HL-60/S4 treated with phorbol 12-myristate 13-acetate at 8.2 ng/mL for 4 days and 3 days (cell line): ENCODE measurements at regions not wholly inside any gene's neighbourhood (a gene's known extent, or its start where the extent isn't known, plus 50 kb on each side); places are given as distances from the start of the nearest gene placed in this dataset.
"Not testable (repeated sequence)": the region's sequence is repeated elsewhere in the genome, so short reads cannot be mapped to it uniquely, and the experiment has no call there.

Experiments used
- in situ Hi-C: fragments of 300-500 bp; cut with MboI; formaldehyde crosslinking; loops from 2 replicates; pipeline ENCODE4 v1.15.0; 2022; ENCODE audit warnings: low sequenced_read_pairs

DNA sequence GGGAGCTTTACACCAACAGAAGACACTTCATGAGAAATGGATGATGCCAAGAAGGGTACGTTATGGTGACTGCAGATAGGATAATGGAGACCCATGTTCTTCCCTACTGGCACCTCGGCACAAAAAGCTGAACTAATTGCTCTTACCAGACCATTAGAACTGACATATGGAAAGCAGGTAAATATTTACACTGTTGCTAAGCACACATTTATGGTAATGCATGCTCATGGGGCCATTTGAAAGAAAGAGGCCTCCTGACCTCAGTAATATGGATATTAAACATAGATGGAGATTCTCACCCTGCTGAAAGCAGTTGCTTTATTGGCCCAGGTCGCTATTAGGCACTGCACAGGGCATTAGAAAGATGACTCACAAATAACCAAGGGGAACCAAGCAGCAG is 1759.6 kb downstream of the C4orf33 start:
- in situ Hi-C loops, result no loop called here

DNA sequence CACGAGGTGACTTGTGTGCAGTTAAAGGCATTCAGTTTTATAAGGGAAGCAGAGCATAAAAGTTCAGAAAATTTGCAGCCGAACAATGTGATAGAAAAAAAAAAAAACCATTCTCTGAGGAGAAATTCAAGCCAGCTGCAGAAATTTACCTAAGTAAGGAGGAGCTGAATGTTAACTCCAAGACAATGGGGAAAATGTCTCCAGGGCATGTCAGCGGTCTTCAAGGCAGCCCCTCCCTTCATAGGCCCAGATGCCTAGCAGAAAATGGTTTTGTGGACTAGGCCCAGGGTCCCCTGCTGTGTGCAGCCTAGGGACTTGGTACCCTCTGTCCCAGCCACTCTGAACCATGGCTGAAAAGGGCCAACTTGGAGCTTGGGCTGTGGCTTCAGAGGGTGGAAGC is 1764.0 kb downstream of the C4orf33 start:
- in situ Hi-C loops, result no loop called here

DNA sequence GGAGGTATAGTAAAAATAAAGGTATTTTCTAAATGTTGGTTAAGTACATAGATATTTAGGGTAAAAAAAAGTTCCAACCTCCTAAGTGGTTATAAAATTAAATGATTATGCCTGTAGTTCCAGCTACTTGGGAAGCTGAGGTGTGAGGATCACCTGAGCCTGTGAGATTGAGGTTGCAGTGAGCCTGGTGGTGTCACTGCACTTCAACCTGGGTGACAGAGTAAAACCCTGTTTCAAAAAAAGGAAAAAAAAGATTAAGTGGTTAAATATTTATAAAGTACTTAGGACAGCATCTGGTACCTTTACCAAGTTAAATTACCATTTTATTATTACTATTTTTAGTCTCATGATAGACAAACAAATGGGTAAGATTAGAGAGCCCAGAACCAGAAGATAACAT is 1801.0 kb downstream of the C4orf33 start:
- in situ Hi-C loops, result no loop called here

DNA sequence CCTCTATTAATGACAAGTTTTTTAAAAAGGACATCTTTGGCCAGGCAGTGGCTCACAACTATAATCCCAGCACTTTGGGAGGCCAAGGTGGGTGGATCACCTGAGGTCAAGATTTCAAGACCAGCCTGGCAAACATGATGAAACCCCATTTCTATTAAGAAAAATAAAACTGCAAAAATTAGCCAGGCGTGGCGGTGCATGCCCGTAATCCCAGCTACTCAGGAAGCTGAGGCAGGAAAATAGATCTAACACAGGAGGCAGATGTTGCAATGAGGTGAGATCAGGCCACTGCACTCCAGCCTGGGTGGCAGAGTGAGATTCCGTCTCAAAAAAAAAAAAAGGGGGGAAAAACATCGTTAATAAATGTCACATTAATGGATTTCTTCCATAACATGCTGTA is 1805.4 kb downstream of the C4orf33 start:
- in situ Hi-C loops, result no loop called here

DNA sequence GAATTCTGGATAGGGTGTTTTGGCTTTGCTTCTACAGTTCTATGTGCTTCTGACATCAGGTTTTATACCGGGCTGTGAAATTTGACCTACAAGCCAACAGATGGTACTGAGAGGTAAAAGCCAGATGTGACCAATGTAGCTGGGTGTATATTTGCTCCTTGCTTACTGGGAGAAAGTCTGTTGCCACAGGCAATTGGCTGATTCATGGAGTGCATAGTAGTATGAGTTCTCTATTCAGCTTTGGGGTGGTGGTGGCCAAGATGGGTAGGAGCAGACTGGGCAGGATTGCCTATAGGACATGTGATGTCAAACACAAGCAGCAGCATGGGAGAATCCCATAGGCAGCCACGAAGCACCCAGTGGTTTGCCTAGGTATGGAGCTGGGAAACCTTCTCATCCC is 1827.0 kb downstream of the C4orf33 start:
- in situ Hi-C loops, result no loop called here

DNA sequence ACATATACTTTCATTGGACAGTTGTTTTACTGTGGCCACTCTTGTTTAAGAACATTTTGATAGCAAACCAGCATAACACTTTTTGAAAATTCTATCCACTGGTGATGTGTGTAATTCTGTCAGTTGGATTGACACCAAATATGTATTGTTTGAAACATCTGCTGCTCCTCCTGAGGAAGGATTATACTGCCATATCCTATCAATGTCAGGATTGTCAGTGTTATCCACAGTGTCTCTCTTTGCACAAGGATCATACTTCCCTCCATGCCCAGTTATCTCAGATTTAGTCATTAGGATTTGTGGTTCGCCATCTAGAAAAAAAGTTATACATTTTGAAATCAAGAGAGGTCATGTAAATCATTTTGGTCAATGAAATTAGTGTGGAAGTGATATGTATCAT is 1859.6 kb downstream of the C4orf33 start:
- in situ Hi-C loops, result no loop called here

DNA sequence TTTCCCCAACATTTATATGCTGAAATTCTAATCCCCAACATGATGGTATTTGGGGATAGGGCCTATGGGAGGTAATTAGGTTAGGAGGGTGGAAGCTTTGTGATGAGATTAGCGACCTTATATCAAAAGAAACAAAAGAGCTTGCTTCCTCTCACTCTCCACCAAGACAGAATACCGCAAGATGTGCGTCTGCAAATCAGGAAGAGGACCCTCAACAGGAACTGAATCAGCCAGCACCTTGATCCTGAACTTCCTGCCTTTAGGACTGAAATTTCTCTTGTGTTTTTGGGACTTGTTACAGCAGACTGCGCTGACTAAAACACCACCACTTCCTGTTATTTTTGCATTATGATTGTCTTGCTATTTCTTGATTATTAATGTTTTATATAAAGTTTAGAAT is 1889.4 kb downstream of the C4orf33 start:
- in situ Hi-C loops, result no loop called here

DNA sequence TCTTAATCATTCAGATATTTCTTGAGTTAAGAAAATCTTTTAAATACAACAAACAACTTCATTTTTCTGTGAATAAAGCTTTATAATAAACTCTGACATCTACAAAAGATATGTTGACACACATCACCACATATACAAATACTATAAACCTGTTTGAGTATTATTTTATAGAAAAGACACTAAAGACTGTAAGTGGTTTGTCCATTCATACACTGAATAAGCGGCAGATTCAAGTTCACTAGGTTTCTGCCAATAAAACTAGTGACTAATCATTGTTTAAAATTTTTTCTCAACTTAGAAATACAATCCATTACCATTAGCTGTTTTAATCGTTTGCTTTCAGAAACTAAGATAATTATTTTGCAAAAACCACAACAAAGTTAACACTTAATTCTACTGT is 1900.0 kb downstream of the C4orf33 start:
- in situ Hi-C loops, result no loop called here

DNA sequence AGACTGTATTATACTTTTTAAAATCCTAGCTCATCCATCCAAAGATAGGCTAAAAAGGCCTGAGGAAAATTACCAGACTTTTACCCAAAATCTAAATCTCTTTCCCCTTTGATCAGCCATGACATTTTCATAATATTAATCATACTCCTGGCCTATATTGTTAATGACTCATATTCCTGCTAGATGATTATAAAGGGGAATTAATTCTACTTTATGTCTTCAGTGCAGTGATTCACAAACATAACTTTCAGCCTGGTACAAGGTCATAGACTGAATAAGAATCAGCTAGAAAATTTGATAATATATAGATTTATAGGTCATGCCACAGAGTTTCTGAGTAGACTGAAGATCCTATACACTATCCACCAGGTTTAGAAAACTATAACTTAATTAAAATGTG is 1905.4 kb downstream of the C4orf33 start:
- in situ Hi-C loops, result no loop called here

DNA sequence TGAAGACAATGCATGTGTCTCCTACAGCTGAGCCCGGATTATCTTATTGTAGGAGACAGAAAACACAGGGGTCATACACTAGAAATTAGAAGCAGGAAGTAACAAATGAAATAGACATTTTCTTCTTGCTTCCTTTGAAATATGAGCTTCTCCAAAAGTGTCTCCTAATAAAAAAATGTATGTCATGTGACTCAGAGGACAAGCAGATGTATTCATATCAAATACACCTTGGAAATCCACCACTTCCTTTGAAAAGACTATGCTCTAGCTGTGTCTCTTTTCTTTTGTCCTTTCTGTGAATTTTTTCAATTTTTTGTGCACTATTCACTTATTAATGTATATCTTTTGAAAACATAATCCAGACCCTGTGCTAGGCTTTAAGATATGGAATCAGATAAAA is 1906.2 kb downstream of the C4orf33 start:
- in situ Hi-C loops, result no loop called here

DNA sequence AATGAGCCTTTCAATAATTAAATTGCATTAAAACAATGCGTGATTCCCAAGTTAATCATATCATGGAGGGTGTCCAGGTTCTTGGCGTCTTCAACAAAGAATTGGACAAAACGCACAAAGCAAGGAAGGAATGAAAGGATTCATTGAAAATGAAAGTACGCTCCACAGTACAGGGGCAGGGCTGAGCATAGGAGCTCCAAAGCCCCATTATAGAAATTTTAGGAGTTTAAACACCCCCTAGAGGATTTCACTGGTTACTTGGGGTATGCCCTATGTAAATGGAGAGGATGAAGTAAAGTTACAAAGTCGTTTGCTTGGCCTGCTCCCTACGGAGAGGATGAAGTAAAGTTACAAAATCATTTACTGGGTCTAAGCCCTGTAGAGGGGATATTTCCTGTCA is 1910.4 kb downstream of the C4orf33 start:
- in situ Hi-C loops, result no loop called here

DNA sequence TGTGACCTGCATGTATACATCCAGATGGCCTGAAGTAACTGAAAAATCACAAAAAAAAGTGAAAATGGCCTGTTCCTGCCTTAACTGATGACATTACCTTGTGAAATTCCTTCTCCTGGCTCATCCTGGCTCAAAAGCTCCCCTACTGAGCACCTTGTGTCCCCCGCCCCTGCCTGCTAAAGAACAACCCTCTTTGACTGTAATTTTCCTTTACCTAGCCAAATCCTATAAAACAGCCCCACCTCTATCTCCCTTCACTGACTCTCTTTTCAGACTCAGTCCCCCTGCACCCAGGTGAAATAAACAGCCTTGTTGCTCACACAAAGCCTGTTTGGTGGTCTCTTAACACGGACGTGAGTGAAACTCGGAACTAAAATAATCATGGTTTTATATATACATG is 1916.0 kb downstream of the C4orf33 start:
- in situ Hi-C loops, result not testable (repeated sequence)

DNA sequence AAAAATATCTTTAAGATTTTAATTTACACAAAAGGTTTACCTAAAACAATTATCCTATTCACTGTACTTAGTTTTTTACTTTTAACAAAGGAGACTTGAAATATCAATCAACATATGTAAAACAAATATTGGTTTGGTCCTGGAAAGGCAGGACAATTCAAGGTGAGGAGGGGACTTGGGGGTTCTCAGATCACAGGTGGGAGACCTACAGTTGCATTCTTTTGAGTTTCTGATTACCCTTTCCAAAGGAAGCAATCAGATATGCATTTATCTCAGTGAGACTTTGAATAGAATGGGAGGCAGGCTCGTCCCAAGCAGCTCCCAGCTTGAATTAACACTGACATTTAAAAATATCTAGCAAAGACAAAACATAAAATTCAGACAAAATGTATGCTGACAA is 1917.3 kb downstream of the C4orf33 start:
- in situ Hi-C loops, result no loop called here

DNA sequence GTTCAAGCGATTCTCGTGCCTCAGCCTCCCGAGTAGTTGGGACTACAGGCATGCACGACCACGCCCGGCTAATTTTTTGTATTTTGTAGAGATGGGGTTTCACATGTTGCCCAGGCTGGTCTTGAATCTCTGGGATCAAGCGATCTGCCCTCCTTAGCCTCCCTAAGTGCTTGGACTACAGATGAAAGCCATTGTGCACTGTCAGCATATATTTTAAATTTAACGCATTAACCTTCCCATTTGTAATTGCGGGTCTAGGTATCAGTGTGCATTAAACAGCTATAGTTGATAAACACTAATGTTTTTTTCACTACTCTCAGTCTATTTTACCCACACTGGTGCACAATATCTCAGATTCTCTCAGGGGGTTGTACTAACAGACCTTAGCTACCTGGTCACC is 1930.8 kb downstream of the C4orf33 start:
- in situ Hi-C loops, result no loop called here

DNA sequence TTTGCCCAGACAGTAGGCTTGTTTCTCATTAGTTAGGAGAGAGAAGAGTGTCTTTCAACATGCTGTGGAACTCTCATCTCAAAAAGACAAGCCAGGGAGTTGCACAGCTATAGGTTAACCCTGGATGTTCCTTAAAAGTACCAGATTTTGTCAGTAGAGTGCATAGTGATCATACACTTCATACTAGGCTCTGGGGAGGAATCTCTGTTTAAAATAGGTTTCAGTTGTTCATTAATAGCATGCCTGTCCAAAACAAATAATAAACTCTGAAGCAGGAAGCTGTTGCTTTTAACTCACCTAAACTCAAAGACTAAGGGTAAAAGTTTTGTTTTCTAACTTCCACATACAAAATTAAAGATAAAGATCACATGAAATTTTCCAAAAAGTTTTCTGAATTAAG is 1948.4 kb downstream of the C4orf33 start:
- in situ Hi-C loops, result no loop called here

DNA sequence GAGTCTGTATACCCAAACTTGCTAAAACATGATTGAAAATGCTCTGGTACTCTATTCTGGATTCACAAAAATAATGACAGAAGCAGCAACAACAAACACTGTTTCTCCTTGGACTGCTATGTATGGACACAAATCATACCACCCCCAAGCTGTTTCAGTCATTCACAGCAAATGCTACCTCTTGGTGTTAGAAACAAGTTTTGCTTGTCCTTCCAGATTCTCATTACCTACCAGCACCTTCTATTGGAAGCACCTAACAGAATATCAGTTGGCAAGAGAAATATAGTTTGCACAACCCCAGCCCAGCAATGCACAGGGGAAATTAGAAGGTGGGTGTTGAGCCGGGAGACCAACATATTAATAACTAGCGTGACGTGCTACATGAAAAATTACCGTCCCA is 1950.9 kb downstream of the C4orf33 start:
- in situ Hi-C loops, result no loop called here

DNA sequence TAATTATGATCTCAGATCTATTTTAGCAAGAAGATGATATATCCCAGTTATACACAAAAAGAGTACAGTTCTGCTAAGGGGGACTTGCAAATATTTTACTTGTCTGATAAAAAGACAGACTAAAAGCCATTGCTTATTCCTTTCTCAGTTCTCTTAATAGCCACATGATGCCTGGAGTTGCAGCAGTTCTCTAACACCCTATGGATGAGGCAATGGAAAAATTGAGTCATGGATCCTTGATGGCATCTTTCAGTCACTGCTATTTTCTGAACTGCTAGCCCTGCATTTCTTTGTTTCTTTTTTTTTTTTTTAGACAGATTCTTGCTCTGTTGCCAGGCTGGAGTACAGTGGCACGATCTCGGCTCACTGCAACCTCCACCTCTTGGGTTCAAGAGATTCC is 1956.7 kb downstream of the C4orf33 start:
- in situ Hi-C loops, result no loop called here

DNA sequence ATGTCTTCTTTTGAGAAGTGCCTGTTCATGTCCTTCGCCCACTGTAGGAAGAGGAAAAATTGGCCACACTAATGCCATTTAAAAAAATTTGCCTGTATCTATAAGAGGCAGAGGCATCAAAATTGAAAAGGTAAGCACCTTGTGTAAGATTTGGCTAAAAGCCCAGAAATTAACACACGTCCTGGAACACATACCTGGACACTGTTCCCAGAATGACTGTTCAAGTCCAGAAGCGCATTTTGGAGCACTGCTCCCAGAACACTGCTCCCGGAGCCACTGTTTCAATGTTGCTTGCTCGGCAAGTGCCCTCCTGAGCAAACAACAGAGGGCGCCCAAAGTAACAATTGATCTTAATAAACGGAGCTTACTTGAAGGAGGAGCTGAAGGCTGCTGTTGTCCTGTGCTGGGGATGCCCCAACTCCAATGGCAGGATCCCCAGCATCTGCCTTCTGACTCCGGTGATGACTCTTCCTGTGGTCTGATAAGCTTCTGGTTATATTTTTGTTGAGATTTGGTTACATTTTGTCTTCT is 1958.6 kb downstream of the C4orf33 start:
- in situ Hi-C loops, result no loop called here

DNA sequence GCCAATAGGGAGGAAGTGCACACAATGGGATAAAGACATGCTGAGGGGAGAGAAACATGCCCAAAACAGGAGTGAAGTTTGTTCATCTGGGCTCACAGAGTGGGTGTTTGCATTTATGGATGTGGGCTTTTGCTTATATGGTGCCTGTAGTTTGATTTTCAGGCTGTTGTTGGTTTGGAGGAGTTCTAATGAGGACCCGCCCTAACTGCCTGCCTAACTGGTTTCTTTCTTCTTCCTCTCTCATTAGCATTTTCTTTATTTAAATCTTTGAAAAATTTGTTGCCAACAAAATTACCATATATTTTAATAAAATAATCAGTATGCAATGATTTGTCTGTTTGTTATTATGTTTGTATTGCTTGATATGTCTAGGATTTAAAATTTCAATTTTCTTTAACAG is 1965.8 kb downstream of the C4orf33 start:
- in situ Hi-C loops, result no loop called here

DNA sequence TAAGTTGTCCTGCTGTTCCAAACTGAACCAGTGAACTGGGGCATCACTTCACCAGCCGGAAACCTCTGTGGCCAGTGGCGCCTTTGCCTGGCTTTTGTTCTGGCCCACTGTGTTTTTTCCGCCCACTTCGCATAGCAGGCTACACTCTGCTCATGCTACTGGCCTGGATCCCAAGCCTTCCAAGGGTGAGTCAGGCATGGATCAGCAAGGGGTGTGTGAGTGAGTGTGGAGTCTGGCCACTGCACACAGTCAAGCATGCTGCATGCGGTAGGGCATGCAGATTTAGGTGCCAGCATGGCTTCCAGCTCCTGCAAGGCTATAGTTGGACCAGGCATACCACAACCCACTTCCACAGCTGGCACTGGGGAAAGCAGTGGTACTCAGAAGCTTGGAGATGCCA is 1967.9 kb downstream of the C4orf33 start:
- in situ Hi-C loops, result no loop called here

DNA sequence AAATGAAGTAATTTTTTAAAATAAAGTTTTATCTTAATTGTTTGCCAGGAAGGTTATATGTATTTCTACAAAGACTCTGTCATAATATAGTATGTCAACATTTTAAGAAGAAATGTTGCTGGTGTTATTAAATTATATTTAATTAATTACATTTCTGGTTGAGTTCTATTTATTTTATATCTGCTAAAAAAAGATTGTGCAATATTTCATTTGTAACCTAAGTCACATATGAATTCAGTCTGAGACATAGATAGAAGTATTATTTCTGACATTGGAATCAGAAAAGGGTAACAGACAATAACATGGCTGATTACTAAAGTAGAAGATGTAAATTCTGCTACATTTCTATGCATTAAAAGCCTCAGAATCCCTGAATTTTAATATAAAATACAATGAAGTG is 1985.1 kb downstream of the C4orf33 start:
- in situ Hi-C loops, result no loop called here

DNA sequence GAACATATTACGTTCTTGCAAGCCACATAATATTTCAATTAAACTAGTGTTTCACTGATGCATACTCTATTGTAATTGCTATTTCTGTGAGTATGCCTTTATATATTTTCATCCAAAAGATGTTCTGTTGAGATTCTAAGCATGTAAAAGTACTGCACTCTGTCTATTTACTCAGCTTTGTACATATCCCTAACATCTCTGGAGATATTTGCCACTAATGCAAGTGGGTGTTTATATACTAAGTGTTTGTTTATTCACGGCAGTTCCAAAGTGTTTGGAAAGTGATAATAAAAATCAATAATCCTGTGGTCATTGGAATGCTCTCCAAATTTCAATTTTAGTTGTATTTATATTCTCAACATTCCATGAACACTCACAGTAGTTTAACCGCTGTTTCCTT is 1989.0 kb downstream of the C4orf33 start:
- in situ Hi-C loops, result no loop called here

DNA sequence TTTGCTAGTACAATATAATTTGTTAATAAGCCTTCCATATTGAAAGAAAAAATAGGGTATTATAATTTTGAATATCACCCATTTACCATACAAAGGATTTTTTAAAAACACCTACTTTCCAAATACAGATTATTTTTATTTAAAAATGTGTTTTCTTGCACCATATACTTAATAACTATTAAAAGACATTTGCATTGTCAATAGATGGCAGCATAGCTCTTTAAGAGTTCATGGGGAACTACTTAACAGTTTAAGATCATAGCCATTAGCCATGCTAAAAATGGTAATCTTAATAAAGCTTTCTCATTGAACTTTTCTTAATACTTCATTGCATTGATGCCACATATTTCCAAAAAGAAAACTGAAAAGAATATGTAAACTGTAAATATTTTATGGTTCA is 1995.9 kb downstream of the C4orf33 start:
- in situ Hi-C loops, result no loop called here

DNA sequence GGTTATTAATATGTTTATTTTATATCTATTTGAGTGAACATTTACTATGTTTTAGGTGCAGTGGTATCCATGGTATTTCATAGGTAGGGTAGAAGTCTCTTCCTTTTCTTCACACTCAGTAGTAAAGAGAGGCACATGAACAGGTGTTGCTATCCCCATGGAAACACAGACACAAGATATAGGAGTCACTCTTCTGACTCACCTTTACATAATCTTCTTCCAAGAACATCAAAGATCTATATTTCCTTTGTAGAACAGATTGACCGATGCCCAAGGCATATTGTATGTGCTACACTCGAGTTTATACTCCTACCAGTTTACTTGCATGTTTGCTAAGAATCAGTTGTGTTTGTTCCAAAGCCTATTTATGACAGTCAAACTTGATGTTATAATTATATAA is 1997.4 kb downstream of the C4orf33 start:
- in situ Hi-C loops, result no loop called here
